ENCODE measurements at regions not wholly inside any gene's neighbourhood (a gene's known extent, or its start where the extent isn't known, plus 50 kb on each side); places are given as distances from the start of the nearest gene placed in this dataset.

DNA sequence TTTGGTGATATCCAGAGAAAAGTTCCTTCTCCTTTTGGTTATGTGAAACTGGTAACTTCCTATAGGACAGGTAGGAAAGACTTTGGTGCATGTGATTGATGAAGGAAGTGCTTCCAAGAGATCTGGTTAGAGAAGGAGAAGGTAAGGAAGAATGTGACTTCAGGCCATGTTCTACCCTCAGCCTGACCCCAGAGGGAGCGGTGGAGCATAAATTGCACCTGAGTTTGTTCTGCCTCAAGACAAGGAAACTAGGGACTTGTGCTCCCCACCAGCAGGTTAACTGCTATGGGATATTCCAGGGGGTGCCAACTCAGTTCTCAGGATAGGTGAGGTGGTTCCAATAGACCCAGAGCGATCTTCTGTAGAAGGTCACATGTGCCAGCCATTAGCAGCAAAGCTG, 299.3 kb upstream of the XYLT1 start:
- ATAC-seq: peak; percentile 48; the same call in 1 of the 2 replicates
- H3K4me3 Mint-ChIP-seq: no peak overlapping the region

GRCh38 chr16:17769065-17769464, 298.3 kb upstream of the XYLT1 start:
- POLR2A ChIA-PET: interaction anchor here (0.6 kb wide), 1 partner anchor 218 kb away, joined by 4 read pairs; no protein-coding TSS in a partner anchor
- Mint-ChIP-seq H3K9me3 (peaks cover 27% of the 10 kb centered on the region), H3K27ac (no peak overlapping the region), H3K4me1 (peaks cover 18% of the 10 kb centered on the region), H3K36me3 (peaks cover 6% of the 10 kb centered on the region; the same call in 1 of the 2 replicates), H3K27me3 (ENCODE audit: low read depth) (no peaks in the 10 kb centered on the region), H3K4me3 (no peak overlapping the region)
- DNase-seq (ENCODE audit: low spot score) (no peak), ATAC-seq (no peak)
- CTCF ChIA-PET: no interaction called here
- TF ChIP-seq ZNF512 (CRISPR knock-in tag; IDR thresholded peaks at IDR 0.05; ENCODE audit: borderline replicate concordance): no peak
- no peak for TF ChIP-seq ZNF671 (CRISPR knock-in tag; IDR thresholded peaks at IDR 0.05)
- no peak for TF ChIP-seq CREB1 (CRISPR knock-in tag; IDR thresholded peaks at IDR 0.05)
- no peak for TF ChIP-seq FOXK1 (CRISPR knock-in tag; IDR thresholded peaks at IDR 0.05)
- TF ChIP-seq ZNF317 (CRISPR knock-in tag; IDR thresholded peaks at IDR 0.05; ENCODE audit: borderline replicate concordance, low read depth): no peak
- TF ChIP-seq TCF7 (CRISPR knock-in tag; IDR thresholded peaks at IDR 0.05; ENCODE audit: low read depth): no peak
- no peak for TF ChIP-seq GRHL2 (CRISPR knock-in tag; IDR thresholded peaks at IDR 0.05; ENCODE audit: insufficient replicate concordance, severe bottlenecking)
- TF ChIP-seq ZNF219 (CRISPR knock-in tag; IDR thresholded peaks at IDR 0.05; ENCODE audit: borderline replicate concordance): no peak
- TF ChIP-seq RELA (CRISPR knock-in tag; IDR thresholded peaks at IDR 0.05; ENCODE audit: borderline replicate concordance): no peak
- no peak for TF ChIP-seq ZNF121 (CRISPR knock-in tag; IDR thresholded peaks at IDR 0.05)
- no peak for TF ChIP-seq ESRRA (CRISPR knock-in tag; IDR thresholded peaks at IDR 0.05; ENCODE audit: borderline replicate concordance)
- no peak for TF ChIP-seq TEAD1 (CRISPR knock-in tag; IDR thresholded peaks at IDR 0.05)
- TF ChIP-seq ATF1 (CRISPR knock-in tag; IDR thresholded peaks at IDR 0.05): no peak

More for the DNA sequence above, 299.3 kb upstream of the XYLT1 start:
- CTCF ChIA-PET: interaction anchor here (1.4 to 1.6 kb wide), 2 partner anchors 11 to 191 kb away, joined by 4 to 6 read pairs; no protein-coding TSS in a partner anchor
- Mint-ChIP-seq H3K9me3 (peaks cover 27% of the 10 kb centered on the region), H3K27ac (no peak overlapping the region), H3K27me3 (ENCODE audit: low read depth) (no peaks in the 10 kb centered on the region), H3K4me1 (peaks cover 18% of the 10 kb centered on the region), H3K36me3 (peaks cover 6% of the 10 kb centered on the region; the same call in 1 of the 2 replicates)
- POLR2A ChIA-PET: no interaction called here
- DNase-seq (ENCODE audit: low spot score): no peak
- no peak for TF ChIP-seq CREB1 (CRISPR knock-in tag; IDR thresholded peaks at IDR 0.05)
- no peak for TF ChIP-seq ZSCAN18 (CRISPR knock-in tag; IDR thresholded peaks at IDR 0.05)
- no peak for TF ChIP-seq USF1 (CRISPR knock-in tag; IDR thresholded peaks at IDR 0.05)
- TF ChIP-seq ZNF219 (CRISPR knock-in tag; IDR thresholded peaks at IDR 0.05; ENCODE audit: borderline replicate concordance): no peak
- TF ChIP-seq, protein P1, sequence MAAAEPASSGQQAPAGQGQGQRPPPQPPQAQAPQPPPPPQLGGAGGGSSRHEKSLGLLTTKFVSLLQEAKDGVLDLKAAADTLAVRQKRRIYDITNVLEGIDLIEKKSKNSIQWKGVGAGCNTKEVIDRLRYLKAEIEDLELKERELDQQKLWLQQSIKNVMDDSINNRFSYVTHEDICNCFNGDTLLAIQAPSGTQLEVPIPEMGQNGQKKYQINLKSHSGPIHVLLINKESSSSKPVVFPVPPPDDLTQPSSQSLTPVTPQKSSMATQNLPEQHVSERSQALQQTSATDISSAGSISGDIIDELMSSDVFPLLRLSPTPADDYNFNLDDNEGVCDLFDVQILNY (CRISPR knock-in tag; IDR thresholded peaks at IDR 0.05): no peak
- no peak for TF ChIP-seq SMAD3 (CRISPR knock-in tag; IDR thresholded peaks at IDR 0.05; ENCODE audit: borderline replicate concordance)
- no peak for TF ChIP-seq RELA (CRISPR knock-in tag; IDR thresholded peaks at IDR 0.05; ENCODE audit: borderline replicate concordance)
- TF ChIP-seq KAT7 (CRISPR knock-in tag; IDR thresholded peaks at IDR 0.05; ENCODE audit: borderline replicate concordance): no peak
- TF ChIP-seq, protein P2, sequence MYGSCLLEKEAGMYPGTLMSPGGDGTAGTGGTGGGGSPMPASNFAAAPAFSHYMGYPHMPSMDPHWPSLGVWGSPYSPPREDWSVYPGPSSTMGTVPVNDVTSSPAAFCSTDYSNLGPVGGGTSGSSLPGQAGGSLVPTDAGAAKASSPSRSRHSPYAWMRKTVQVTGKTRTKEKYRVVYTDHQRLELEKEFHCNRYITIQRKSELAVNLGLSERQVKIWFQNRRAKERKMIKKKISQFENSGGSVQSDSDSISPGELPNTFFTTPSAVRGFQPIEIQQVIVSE (CRISPR knock-in tag; IDR thresholded peaks at IDR 0.05; ENCODE audit: borderline replicate concordance): no peak
- no peak for TF ChIP-seq ZNF671 (CRISPR knock-in tag; IDR thresholded peaks at IDR 0.05)
- TF ChIP-seq NR3C1 (CRISPR knock-in tag; conservative IDR thresholded peaks at IDR 0.05; ENCODE audit: low read depth): no peak
- TF ChIP-seq FOXP1 (CRISPR knock-in tag; IDR thresholded peaks at IDR 0.05; ENCODE audit: borderline replicate concordance): no peak
- no peak for TF ChIP-seq NR2C2 (CRISPR knock-in tag; IDR thresholded peaks at IDR 0.05)
- TF ChIP-seq, protein P3, sequence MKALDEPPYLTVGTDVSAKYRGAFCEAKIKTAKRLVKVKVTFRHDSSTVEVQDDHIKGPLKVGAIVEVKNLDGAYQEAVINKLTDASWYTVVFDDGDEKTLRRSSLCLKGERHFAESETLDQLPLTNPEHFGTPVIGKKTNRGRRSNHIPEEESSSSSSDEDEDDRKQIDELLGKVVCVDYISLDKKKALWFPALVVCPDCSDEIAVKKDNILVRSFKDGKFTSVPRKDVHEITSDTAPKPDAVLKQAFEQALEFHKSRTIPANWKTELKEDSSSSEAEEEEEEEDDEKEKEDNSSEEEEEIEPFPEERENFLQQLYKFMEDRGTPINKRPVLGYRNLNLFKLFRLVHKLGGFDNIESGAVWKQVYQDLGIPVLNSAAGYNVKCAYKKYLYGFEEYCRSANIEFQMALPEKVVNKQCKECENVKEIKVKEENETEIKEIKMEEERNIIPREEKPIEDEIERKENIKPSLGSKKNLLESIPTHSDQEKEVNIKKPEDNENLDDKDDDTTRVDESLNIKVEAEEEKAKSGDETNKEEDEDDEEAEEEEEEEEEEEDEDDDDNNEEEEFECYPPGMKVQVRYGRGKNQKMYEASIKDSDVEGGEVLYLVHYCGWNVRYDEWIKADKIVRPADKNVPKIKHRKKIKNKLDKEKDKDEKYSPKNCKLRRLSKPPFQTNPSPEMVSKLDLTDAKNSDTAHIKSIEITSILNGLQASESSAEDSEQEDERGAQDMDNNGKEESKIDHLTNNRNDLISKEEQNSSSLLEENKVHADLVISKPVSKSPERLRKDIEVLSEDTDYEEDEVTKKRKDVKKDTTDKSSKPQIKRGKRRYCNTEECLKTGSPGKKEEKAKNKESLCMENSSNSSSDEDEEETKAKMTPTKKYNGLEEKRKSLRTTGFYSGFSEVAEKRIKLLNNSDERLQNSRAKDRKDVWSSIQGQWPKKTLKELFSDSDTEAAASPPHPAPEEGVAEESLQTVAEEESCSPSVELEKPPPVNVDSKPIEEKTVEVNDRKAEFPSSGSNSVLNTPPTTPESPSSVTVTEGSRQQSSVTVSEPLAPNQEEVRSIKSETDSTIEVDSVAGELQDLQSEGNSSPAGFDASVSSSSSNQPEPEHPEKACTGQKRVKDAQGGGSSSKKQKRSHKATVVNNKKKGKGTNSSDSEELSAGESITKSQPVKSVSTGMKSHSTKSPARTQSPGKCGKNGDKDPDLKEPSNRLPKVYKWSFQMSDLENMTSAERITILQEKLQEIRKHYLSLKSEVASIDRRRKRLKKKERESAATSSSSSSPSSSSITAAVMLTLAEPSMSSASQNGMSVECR (CRISPR knock-in tag; IDR thresholded peaks at IDR 0.05; ENCODE audit: borderline replicate concordance): no peak
- TF ChIP-seq ETV6 (CRISPR knock-in tag; IDR thresholded peaks at IDR 0.05): no peak
- no peak for TF ChIP-seq ZNF232 (CRISPR knock-in tag; IDR thresholded peaks at IDR 0.05)
- TF ChIP-seq HMGA2 (CRISPR knock-in tag; IDR thresholded peaks at IDR 0.05): no peak
- no peak for TF ChIP-seq ATF1 (CRISPR knock-in tag; IDR thresholded peaks at IDR 0.05)

All from WTC11 (cell line).